ENCODE measurements at regions not wholly inside any gene's neighbourhood (a gene's known extent, or its start where the extent isn't known, plus 50 kb on each side); places are given as distances from the start of the nearest gene placed in this dataset.

- peak in 1 of 2 donors; percentile 64 for DNase-seq
- no peaks in the 10 kb centered on the region for H3K4me1 ChIP-seq
- intact Hi-C loops (cut with DNase I; ENCODE audit: low total_unique reads) = no loop called here
- H3K27ac ChIP-seq = peak overlapping the region in 1 of 2 donors; percentile 43
- no peaks in the 10 kb centered on the region for H3K27me3 ChIP-seq
- no peaks in the 10 kb centered on the region for H3K36me3 ChIP-seq
- peaks cover 0 to 12% of the 10 kb centered on the region in 2 donors for H3K9me3 ChIP-seq
- no peak for TF ChIP-seq CTCF (IDR thresholded peaks at IDR 0.05)
- no peak for TF ChIP-seq POLR2A (IDR thresholded peaks at IDR 0.05)
- no peak overlapping the region for H3K4me3 ChIP-seq
These were observed 54.6 kb downstream of the ZFP36L2 start for GRCh38 chr2:43171789-43172188.

- Histone ChIP-seq H3K27ac (no peak overlapping the region), H3K4me1 (no peaks in the 10 kb centered on the region), H3K4me3 (no peak overlapping the region), H3K36me3 (no peaks in the 10 kb centered on the region), H3K27me3 (no peaks in the 10 kb centered on the region), H3K9me3 (peaks cover 0 to 7% of the 10 kb centered on the region in 2 donors)
- DNase-seq = no peak
- TF ChIP-seq CTCF (IDR thresholded peaks at IDR 0.05) = no peak
- TF ChIP-seq POLR2A (IDR thresholded peaks at IDR 0.05) = no peak
- intact Hi-C loops (cut with DNase I; ENCODE audit: low total_unique reads) = no loop called here
These were observed 55.9 kb downstream of the ZFP36L2 start for GRCh38 chr2:43170405-43171105.

- TF ChIP-seq POLR2A (IDR thresholded peaks at IDR 0.05) (no peak), CTCF (IDR thresholded peaks at IDR 0.05) (peak; percentile 6 to 29 (median 20))
- H3K9me3 ChIP-seq = peaks cover 0 to 2% of the 10 kb centered on the region in 2 donors
- H3K36me3 ChIP-seq = no peaks in the 10 kb centered on the region
- intact Hi-C loops (cut with DNase I; ENCODE audit: low total_unique reads) = no loop called here
- no peaks in the 10 kb centered on the region for H3K27me3 ChIP-seq
- peak overlapping the region in 1 of 2 donors; percentile 20 for H3K27ac ChIP-seq
- DNase-seq = no peak
- no peak overlapping the region for H3K4me3 ChIP-seq
- H3K4me1 ChIP-seq = no peaks in the 10 kb centered on the region
These were observed 56.4 kb downstream of the ZFP36L2 start for GRCh38 chr2:43169987-43170386.

- Histone ChIP-seq H3K27ac (peak overlapping the region; percentile 42 to 72), H3K4me3 (no peak overlapping the region), H3K27me3 (no peaks in the 10 kb centered on the region), H3K9me3 (no peaks in the 10 kb centered on the region), H3K36me3 (no peaks in the 10 kb centered on the region), H3K4me1 (no peaks in the 10 kb centered on the region)
- TF ChIP-seq CTCF (IDR thresholded peaks at IDR 0.05) = no peak
- no peak for TF ChIP-seq POLR2A (IDR thresholded peaks at IDR 0.05)
- DNase-seq = peak in 1 of 2 donors; percentile 48
- intact Hi-C loops (cut with DNase I; ENCODE audit: low total_unique reads) = no loop called here
These were observed 57.1 kb downstream of the ZFP36L2 start for GRCh38 chr2:43169099-43169945.

- H3K4me1 ChIP-seq = no peaks in the 10 kb centered on the region
- DNase-seq = no peak
- no peak overlapping the region for H3K4me3 ChIP-seq
- TF ChIP-seq CTCF (IDR thresholded peaks at IDR 0.05) (no peak), POLR2A (IDR thresholded peaks at IDR 0.05) (no peak)
- no peaks in the 10 kb centered on the region for H3K27me3 ChIP-seq
- intact Hi-C loops (cut with DNase I; ENCODE audit: low total_unique reads) = no loop called here
- H3K27ac ChIP-seq = no peak overlapping the region
- H3K9me3 ChIP-seq = no peaks in the 10 kb centered on the region
- H3K36me3 ChIP-seq = no peaks in the 10 kb centered on the region
These were observed 58.4 kb downstream of the ZFP36L2 start for GRCh38 chr2:43168016-43168369.
